ENCODE measurements at regions not wholly inside any gene's neighbourhood (a gene's known extent, or its start where the extent isn't known, plus 50 kb on each side); places are given as distances from the start of the nearest gene placed in this dataset.

GRCh38 chr5:125536582-125536981, 790.1 kb upstream of the ZNF608 start:
- no peak for TF ChIP-seq ATF7 (IDR thresholded peaks at IDR 0.05; ENCODE audit: low read depth)
- no peak for TF ChIP-seq FOXM1 (IDR thresholded peaks at IDR 0.05; ENCODE audit: low read depth, low read length)
- TF ChIP-seq ZBTB33 (IDR thresholded peaks at IDR 0.05) = no peak
- no peak for TF ChIP-seq E2F8 (IDR thresholded peaks at IDR 0.05; ENCODE audit: low read depth, partially characterized antibody)
- no peak for TF ChIP-seq GABPA (IDR thresholded peaks at IDR 0.05; ENCODE audit: low read depth)
- no peak for TF ChIP-seq MTA2 (IDR thresholded peaks at IDR 0.05; ENCODE audit: low read depth)
- TF ChIP-seq KAT2A (conservative IDR thresholded peaks at IDR 0.05; ENCODE audit: control insufficient read depth, low read depth, low read length) = no peak
- TF ChIP-seq ETV6 (conservative IDR thresholded peaks at IDR 0.05 in 1 of 2, IDR thresholded peaks at IDR 0.05 in 1 of 2; ENCODE audit: borderline replicate concordance in 1 of 2, low read depth in 1 of 2) = no peak
- TF ChIP-seq ZNF24 (IDR thresholded peaks at IDR 0.05) = no peak
- TF ChIP-seq EZH2 (IDR thresholded peaks at IDR 0.05; ENCODE audit: borderline replicate concordance, control insufficient read depth, low read depth, low read length) = no peak
- no peak for TF ChIP-seq GATAD2B (conservative IDR thresholded peaks at IDR 0.05; ENCODE audit: low read depth)
- TF ChIP-seq ESRRA (IDR thresholded peaks at IDR 0.05; ENCODE audit: low read length) = no peak
- Histone ChIP-seq H3K79me2 (ENCODE audit: control insufficient read depth, insufficient read depth, low read length) (no peaks in the 10 kb centered on the region), H3K4me2 (ENCODE audit: control insufficient read depth, insufficient read depth) (no peak overlapping the region), H3K4me1 (ENCODE audit: control insufficient read depth, insufficient read depth, low read length) (no peaks in the 10 kb centered on the region), H2AFZ (ENCODE audit: control insufficient read depth, low read depth, low read length) (no peak overlapping the region), H3K4me3 (no peak overlapping the region), H3K27me3 (replicated peaks in 1 of 2; ENCODE audit: control insufficient read depth in 2 of 2, insufficient read depth in 2 of 2, low read length in 1 of 2) (no peaks in the 10 kb centered on the region), H3K27ac (ENCODE audit: control insufficient read depth, insufficient read depth) (no peak overlapping the region), H3K9me3 (replicated peaks; ENCODE audit: control insufficient read depth, insufficient read depth, low read length) (no peaks in the 10 kb centered on the region), H3K36me3 (ENCODE audit: control insufficient read depth in 2 of 2, insufficient read depth in 2 of 2, low read length in 1 of 2) (no peaks in the 10 kb centered on the region), H3K9ac (ENCODE audit: control insufficient read depth, insufficient read depth, low read length) (no peak overlapping the region), H4K20me1 (ENCODE audit: control insufficient read depth, insufficient read depth) (no peaks in the 10 kb centered on the region)
- DNase-seq (ENCODE audit: low read depth, low spot score) = no peak
- ATAC-seq = no peak
- ChIA-PET RAD21 (ENCODE audit: unreplicated experiment) (no interaction called here), CTCF (no interaction called here), POLR2A (no interaction called here), SMC1A (ENCODE audit: uncharacterized antibody, unreplicated experiment) (no interaction called here)
- intact Hi-C loops (cut with micrococcal nuclease; ENCODE audit: unreplicated experiment) = no loop called here
- BruUV-seq (replicated peaks) = no TSS peak
- 0% methylated on average over 1 of the region's 1 CpG for WGBS (ENCODE audit: insufficient coverage, insufficient replicate concordance, low lambda C conversion rate, missing lambda C conversion rate)
- in situ Hi-C loops (cut with MboI) = no loop called here
- FAIRE-seq = no peak

Data from GM12878 (cell line).